ENCODE measurements at regions not wholly inside any gene's neighbourhood (a gene's known extent, or its start where the extent isn't known, plus 50 kb on each side); places are given as distances from the start of the nearest gene placed in this dataset.

- no peak for DNase-seq (ENCODE audit: missing footprints)
- intact Hi-C loops (cut with DNase I): loop anchor here (5.0 kb wide), 1 partner anchor 49 kb away; the partner anchor contains the start of gene GRAMD2B
- ATAC-seq: no peak
Observed at GRCh38 chr5:126373375-126374108, 49.7 kb upstream of the GRAMD2B start.
